HG02798 (cell line): ENCODE measurements at regions not wholly inside any gene's neighbourhood (a gene's known extent, or its start where the extent isn't known, plus 50 kb on each side); places are given as distances from the start of the nearest gene placed in this dataset.
"Not testable (repeated sequence)": the region's sequence is repeated elsewhere in the genome, so short reads cannot be mapped to it uniquely, and the experiment has no call there.

ENCODE experiments used
- ATAC-seq: cut with Tn5 transposase; IDR thresholded peaks from one replicate; pipeline ENCODE4 v1.9.1; 2021; ENCODE audit warnings: mild to moderate bottlenecking; ENCODE audit not compliant: unreplicated experiment, poor library complexity

DNA sequence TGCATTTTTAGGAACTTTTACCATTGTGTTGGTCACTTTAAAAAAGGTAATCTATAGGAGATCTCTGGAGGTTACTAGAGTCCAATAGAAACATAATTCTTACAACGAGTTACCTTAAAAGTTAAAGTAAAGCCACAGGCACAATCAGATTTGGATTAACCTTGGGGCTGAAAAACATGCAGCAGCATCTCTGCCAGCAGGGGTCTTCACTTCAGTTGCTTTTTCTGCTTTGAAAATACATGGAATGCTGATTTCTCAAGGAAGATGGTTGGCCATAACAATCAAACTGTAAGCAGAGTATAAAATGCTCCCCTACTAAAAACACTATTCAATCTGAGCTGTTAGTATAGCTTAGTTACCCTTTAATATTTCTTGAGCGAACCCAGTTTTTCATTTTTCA lies 1072.3 kb upstream of the PCDH10 start:
- no peak for ATAC-seq

DNA sequence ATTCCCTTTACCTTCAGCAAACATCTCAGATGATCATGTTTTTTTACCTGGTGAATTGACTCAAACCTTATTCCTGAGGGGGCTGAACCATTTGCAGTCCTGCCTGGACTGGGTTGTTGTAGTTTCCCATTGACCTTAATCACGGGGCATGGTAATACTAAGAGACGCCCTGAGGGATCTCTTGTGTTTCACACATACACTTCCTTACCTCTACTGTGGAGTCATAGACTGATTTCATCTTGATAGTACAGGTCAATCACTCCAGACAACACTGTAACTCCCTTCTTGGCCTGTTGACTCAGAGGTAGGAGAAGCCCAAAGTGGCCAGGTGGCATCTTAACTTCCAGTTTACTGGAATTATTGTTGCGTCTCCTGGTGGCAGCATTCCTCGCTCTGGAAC lies 1064.0 kb upstream of the PCDH10 start:
- no peak for ATAC-seq

DNA sequence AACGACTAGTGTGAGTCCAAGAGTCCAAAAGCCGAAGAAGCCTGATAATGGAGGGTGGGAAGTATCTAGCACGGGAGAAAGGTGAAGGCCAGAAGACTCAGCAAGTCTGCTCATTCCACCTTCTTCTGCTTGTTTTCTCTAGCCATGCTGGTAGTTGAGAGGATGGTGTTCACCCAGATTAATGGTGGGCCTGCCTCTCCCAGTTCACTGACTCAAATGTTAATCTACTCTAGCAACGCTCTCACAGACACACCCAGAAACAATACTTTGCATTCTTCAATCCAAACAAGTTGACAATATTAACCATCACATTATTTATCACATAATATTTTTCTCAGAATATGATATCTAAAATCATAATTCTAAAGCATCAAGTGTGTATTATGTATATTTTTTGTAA lies 1055.1 kb upstream of the PCDH10 start:
- no peak for ATAC-seq

DNA sequence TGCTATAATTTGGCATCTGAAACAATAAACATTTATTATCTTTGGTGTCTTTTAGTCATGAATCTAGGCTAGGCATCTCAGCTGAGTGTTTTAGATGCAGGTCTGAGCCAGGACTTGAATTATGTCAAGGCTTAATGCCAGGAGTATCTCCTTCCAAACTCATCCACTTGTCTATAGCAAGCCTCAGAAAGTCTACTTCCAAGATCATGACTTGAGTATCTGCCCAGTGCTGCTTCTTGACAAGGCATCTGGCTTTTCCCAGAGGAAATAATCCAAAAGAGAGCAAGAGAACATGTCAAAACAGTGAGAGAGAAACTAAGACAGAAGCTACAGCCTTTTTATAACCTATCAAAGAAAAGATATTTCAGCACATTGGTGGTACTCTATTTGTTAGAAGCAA lies 1052.1 kb upstream of the PCDH10 start:
- ATAC-seq: no peak

DNA sequence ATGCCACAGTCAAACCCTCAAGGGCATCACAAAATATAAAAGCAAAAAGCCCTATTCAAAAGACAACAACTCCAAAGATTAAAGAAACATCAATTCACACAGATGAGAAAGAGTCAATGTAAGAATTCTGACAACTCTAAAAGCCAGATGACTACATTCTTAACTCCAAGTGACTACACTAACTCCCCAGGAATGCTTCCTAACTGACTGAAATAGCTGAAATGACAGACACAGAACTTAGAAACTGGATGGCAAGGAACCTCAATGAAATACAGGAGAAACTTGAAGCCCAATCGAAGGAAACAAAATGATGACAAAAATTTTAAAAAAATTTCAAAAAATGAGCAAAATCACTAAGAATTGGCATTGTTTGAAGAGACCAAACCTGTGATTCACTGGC lies 1047.6 kb upstream of the PCDH10 start:
- no peak for ATAC-seq

DNA sequence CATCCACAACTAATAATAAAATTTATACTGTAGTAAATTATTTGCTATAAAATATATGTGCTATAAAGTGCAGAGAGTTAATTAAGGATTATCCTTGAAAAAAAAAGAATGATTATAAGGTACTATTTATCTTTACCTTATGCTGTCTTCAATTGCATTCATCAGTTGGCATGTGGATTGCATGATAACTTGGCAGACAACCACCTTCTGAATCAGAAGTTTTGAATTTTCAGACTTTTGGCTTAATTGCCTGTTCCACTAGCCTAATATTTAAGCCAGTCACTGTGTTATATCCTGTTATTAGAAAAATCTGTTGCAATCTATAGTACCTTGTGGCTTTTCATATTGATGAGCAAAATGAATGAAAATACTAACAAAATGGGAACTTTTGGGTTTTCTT lies 1040.3 kb upstream of the PCDH10 start:
- no peak for ATAC-seq

DNA sequence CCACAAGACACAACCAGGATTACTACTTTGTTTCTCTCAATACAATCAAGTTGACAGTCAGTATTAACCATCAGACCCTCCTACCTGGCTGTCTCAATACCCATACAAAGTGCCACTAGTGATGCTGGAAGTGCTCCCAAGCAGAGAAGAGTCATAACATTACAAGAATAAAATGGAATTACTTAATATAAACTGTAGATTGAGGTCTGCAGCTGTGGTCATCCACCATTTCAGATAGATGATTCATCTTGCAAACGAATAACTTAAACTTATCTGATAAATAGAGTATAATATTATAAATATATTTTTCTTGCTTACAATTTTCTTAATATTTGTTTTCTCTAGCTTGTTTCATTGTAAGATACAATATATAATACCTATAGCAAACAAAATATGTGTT lies 1034.2 kb upstream of the PCDH10 start:
- ATAC-seq: no peak

DNA sequence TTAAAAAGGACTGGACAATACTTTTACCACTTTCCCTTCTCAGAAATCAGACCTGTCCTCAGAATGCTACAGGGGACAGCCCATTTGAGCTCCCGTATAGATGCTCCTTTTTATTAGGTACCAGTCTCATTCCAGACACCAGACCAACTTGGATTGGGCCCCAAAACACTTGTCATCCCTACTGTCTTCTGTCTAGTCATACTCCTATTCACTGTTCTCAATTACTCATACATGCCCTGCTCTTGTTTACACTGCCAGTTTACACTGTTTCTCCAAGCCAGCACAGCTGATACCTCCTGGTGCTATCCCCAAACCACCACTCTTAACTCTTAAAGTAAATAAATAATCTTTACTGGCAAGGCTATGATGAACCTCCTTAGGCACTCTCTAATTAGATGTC lies 1026.4 kb upstream of the PCDH10 start:
- ATAC-seq: not testable (repeated sequence)

DNA sequence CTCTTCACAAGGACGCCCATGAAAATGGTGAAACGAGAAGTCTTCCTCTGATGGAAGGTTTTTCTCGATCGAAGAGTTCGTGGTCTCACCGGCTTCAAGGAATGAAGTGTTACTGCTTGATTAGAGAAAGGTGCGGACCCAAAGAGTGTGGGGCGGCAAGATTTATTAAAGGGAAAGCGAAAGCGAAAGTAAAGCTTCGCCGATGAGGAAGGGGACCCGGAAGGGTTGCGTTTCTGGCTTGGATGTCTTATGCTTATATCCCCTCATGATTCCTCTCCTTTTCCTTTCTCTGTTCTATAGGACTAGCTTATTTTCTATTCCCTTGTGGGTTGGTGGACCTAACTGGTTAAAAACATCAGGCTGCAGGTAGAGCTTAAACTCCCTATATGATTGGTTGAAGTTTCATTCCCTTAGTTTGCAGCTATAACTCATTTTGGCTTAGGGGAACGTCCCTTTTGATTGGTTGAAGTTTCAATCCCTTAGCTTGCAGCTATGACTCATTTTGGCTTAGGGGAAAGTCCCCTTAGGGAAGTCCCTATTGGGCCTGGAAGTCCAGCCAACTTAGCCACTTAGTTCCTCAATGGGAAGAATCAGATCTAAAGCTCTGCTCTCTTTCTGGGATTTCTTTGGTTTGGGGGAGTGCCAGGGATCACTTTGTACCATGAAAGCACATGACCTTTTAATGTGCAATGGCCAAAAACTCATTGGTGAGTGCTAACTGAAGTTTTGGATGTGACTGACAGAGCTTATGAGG lies 1025.0 kb upstream of the PCDH10 start:
- ATAC-seq: peak; percentile 49

DNA sequence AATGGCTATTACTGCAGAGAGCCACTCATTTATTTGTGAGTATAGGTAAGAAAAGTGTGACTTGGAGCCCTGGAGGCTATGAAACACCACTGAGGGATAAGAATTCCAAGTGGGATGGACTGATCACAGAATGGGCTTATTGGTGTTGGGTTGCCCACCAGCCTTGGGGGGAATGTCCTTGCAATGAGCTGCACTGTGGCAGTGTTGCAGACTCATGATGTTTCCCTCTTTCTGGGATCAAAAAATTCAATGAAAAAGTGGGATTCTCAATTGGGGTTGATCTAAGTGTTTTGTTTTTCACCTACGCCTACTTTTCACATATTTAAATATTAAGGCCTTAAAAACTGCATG lies 1024.5 kb upstream of the PCDH10 start:
- no peak for ATAC-seq

DNA sequence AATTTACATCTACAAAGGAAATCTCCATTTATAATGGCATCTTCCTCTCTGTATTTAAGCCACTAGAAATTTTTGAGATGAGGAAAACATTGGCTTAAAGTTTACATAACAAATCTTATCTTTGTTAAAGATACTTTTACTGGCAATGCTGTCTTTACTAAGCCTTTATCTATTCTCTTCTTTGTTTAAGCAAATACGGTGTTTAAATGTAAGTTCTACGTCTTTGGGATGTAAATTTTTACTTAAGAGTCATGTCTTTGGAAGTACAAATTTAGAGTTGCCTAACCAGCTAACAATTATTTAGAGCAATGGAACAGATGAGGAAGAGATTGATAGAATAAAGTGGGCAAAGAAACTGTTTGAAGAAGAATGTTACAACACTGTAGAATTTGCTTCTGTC lies 1024.0 kb upstream of the PCDH10 start:
- ATAC-seq: no peak

DNA sequence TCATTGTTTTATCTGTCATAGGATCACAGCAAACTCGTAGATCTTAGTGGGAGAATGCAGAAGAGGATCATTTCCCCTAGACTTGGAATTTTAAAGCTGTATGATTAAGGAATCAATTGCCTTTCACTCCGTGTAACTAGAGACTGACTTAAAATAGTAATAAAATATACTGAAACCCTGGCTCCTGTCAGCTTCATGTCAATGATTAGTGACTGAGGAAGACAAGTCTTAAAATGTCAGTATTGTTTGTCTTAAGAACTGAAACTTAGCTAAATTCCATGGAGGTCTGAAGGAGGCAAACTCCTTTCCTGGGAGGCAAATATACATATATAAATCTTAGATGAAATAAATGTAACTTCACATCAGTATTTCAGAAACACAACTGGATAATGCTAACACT lies 1016.7 kb upstream of the PCDH10 start:
- ATAC-seq: no peak

DNA sequence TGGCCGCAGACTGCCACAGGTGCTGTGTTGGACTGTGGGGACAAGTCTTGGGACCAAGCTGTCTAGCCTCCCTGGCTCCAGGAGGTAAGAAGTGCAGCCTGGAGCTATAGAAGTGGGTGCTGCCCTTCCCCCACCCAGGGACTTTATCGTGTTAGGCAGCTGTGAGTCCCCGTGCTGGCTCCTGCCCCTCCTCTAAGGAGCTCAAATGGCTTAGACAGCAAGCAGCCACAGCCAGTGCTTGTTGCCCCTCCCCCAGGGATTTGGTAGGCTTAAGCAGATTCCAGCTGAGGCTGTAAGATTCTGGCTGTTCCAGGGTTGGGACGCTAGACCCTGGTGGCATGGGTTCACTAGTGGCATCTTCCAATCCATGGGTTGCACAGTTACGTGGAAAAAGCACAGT lies 979.4 kb upstream of the PCDH10 start:
- no peak for ATAC-seq

DNA sequence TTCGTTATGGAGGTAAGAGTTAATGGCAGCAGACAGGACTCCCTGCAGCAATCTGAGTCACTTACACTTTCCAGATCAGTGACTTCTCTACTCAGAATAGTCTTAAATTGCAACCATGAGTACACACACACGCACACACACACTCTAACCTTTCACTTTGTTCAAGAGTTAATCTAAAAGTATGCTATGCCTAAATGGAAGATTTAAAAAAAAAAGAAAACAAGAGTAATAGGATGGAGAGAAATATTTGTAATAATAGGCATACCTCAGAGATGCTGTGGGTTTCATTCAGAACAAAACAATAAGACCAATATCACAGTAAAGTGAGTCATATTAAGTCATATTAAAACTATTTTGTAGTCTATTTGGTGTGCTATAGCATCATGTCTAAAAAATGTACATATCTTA lies 969.1 kb upstream of the PCDH10 start:
- no peak for ATAC-seq

DNA sequence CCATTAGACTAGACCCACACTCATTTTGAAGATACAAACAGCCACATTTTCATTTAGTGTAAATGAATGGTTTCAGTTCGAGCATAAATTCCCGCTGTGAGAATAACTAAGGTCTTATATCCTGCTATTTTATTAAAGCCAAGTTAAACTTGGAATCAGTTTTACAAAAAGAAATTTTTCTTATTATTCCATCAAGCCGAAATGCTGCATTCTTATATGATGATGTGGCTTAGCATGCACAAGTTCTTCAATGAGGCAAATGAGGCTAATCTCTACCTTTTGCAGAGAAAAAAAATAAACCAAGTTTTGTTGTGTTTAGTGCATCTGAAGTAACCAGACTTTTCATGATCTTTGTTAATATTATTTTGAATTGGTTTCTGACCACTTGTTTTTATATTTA lies 953.9 kb upstream of the PCDH10 start:
- no peak for ATAC-seq

DNA sequence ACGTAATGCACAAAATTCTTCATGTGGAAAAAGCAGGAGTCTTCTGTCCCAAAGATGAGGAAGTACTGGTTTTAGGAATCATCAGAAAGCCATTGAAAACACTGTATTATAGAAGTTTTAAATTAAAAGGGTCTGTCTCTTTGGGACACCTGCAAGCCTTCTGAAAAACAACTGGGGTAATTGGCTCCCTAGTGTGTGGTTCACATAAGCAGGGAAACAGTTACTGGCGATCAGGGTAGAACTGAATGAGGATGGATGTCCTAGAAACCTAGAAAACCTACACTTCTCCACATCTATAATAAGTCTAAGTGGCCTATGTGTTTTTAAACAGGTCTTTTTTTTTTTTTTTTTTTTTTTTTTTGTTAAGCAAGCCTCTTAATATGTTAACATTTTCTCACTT lies 945.5 kb upstream of the PCDH10 start:
- ATAC-seq: no peak

DNA sequence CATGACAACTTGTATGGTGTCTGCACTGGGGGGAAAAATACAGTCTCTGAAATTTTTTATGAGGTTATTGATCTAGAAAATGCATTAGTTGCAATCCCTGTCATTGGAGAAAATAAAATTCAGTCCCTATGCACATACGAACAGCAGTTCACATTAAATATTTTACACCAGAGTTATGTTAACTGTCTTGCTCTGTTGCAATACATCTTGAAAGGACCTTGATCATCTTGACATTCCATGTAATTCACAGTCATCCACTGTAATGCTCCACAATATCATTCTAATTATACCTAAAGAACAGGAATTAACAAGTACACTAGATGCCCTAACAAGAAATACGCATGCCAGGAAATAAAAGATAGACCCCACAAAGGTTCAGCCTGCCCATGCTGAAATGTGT lies 934.6 kb upstream of the PCDH10 start:
- ATAC-seq: no peak

DNA sequence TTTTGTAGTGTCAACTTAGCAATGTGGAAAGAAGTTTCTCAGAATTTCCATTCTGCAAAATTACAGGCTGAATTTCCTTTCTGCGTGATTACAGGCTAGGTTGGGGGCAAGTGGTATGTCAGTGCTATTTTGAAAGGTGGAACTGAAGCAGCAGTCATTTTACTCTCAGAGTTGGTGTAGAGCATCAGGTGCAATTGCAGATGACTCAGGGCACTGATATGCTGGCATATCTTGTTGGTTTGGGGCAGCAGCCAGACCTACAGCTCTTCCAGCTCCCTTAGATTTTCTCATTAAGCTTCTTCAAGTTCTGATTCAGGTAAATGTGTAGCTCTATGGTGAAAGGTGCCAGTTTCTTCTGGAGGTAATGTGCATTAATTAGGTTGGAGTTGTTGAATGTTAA lies 930.7 kb upstream of the PCDH10 start:
- no peak for ATAC-seq

DNA sequence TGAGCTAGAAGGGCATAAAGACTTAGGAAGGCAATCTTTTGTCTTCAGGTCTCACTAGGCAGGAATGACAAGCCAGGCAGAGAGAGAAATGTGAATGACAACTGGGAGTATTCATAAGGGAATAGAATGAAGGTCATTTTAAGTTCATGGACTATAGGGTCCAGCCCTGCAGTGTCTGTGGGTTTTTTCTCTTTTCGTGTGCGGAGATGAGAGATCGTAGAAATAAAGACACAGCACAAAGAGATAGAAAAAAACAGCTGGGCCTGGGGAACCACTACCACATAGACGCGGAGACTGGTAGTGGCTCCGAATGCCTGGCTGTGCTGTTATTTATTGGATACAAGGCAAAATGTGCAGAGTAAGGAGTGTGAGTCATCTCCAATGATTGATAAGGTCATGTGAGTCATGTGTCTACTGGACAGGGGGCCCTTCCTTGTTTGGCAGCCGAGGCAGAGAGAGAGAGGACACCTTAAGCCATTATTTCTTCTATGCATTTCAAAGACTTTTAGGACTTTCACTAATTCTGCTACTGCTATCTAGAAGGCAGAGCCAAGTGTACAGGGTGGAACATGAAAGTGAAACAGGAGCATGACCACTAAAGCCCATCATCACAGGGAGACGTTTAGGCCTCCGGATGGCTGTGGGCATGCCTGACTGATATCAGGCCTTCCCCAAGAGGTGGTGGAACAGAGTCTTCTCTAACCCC lies 921.8 kb upstream of the PCDH10 start:
- no peak for ATAC-seq

DNA sequence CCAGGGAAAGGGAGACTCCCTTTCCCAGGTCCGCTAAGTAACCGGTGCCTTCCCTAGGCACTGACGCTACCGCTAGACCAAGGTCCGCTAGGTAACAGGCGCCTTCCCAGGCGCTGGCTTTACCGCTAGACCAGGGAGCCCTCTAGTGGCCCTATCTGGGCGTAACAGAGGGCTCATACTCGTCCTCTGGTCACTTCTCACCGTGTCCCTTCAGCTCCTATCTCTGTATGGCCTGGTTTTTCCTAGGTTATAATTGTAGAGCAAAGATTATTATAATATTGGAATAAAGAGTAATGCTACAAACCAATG lies 921.3 kb upstream of the PCDH10 start:
- ATAC-seq: not testable (repeated sequence)

DNA sequence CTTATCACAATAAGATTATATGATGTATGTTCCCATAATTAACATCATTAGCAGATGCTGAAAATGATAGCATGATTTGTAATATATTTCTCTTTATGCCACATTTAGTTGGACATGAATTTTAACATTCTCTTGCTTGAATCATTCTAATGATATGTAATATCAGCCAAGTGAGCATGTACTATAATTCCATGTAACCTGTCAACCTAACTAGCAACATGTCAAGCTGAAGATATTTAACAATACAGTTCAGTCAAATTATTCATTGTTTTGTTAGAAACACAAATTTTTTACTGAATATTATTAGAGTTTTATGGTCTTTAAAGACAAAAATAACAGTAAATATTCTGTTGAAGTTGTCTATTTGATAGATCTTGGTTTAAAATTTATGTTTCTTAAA lies 920.4 kb upstream of the PCDH10 start:
- ATAC-seq: no peak

DNA sequence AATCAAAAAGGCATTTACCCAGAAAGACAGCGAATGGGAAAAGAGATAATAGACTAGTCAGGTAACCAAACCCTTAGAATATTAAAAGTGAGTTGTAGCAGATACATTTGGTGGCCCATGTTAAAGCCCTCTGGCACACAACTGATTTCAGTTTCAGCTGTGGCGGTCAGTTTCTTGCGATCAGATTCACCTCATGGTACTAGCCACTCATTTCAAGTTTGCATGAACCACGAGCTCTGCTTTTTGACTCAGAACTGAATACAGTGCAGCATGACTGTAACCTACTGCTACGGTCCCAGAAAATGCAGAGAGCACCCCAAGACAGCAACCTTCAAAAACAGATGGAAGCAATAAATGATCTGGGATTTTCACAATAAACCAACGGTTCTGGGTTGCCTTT lies 919.1 kb upstream of the PCDH10 start:
- no peak for ATAC-seq
